ENCODE measurements at regions not wholly inside any gene's neighbourhood (a gene's known extent, or its start where the extent isn't known, plus 50 kb on each side); places are given as distances from the start of the nearest gene placed in this dataset.
A peak's percentile ranks its signal among the peaks of the same experiment; 100 is the strongest.

GRCh38 chr6:14726816-14727493 is 518.9 kb upstream of the JARID2 start:
- DNase-seq = no peak

GRCh38 chr6:14727494-14728395 is 518.1 kb upstream of the JARID2 start:
- DNase-seq = no peak

GRCh38 chr6:14728396-14729024 is 517.4 kb upstream of the JARID2 start:
- DNase-seq = no peak

- DNase-seq = no peak
Observed at GRCh38 chr6:14729129-14729871, 516.6 kb upstream of the JARID2 start.

GRCh38 chr6:14730654-14731053 is 515.2 kb upstream of the JARID2 start:
- no peak for DNase-seq

- DNase-seq = no peak
Observed at GRCh38 chr6:14731611-14732010, 514.3 kb upstream of the JARID2 start.

GRCh38 chr6:14732226-14732843 is 513.5 kb upstream of the JARID2 start:
- no peak for DNase-seq

- DNase-seq = no peak
Observed at GRCh38 chr6:14732844-14733757, 512.8 kb upstream of the JARID2 start.

- no peak for DNase-seq
Observed at GRCh38 chr6:14734052-14734415, 511.8 kb upstream of the JARID2 start.

- DNase-seq = no peak
Observed at GRCh38 chr6:14734416-14735340, 511.2 kb upstream of the JARID2 start.

- no peak for DNase-seq
Observed at GRCh38 chr6:14735956-14736486, 509.8 kb upstream of the JARID2 start.

GRCh38 chr6:14736554-14736953 is 509.3 kb upstream of the JARID2 start:
- no peak for DNase-seq

- DNase-seq = no peak
Observed at GRCh38 chr6:14738497-14738896, 507.4 kb upstream of the JARID2 start.

- no peak for DNase-seq
Observed at GRCh38 chr6:14738933-14739332, 506.9 kb upstream of the JARID2 start.

- no peak for DNase-seq
Observed at GRCh38 chr6:14739827-14740226, 506.0 kb upstream of the JARID2 start.

GRCh38 chr6:14742171-14742570 is 503.7 kb upstream of the JARID2 start:
- DNase-seq = no peak

GRCh38 chr6:14742680-14743079 is 503.2 kb upstream of the JARID2 start:
- no peak for DNase-seq

- no peak for DNase-seq
Observed at GRCh38 chr6:14743144-14743473, 502.8 kb upstream of the JARID2 start.

- DNase-seq = peak; percentile 41
Observed at GRCh38 chr6:14743474-14744211, 502.2 kb upstream of the JARID2 start.
